ENCODE measurements at regions not wholly inside any gene's neighbourhood (a gene's known extent, or its start where the extent isn't known, plus 50 kb on each side); places are given as distances from the start of the nearest gene placed in this dataset.
"Not testable (repeated sequence)": the region's sequence is repeated elsewhere in the genome, so short reads cannot be mapped to it uniquely, and the experiment has no call there.

GRCh38 chr5:92237896-92238295 lies 854.8 kb upstream of the ARRDC3 start:
- DNase-seq = no peak

- no peak for DNase-seq
These were observed 839.3 kb upstream of the ARRDC3 start for GRCh38 chr5:92222449-92222848.

GRCh38 chr5:92216852-92217251 lies 833.7 kb upstream of the ARRDC3 start:
- not testable (repeated sequence) for DNase-seq

- DNase-seq = no peak
These were observed 832.0 kb upstream of the ARRDC3 start for GRCh38 chr5:92215116-92215515.

GRCh38 chr5:92208265-92208664 lies 825.1 kb upstream of the ARRDC3 start:
- no peak for DNase-seq

GRCh38 chr5:92207151-92207550 lies 824.0 kb upstream of the ARRDC3 start:
- DNase-seq = no peak

- no peak for DNase-seq
These were observed 823.6 kb upstream of the ARRDC3 start for GRCh38 chr5:92206681-92207080.

- not testable (repeated sequence) for DNase-seq
These were observed 815.9 kb upstream of the ARRDC3 start for GRCh38 chr5:92199035-92199434.

- DNase-seq = no peak
These were observed 798.5 kb upstream of the ARRDC3 start for GRCh38 chr5:92181656-92182055.

GRCh38 chr5:92180391-92180790 lies 797.3 kb upstream of the ARRDC3 start:
- DNase-seq = no peak

- no peak for DNase-seq
These were observed 796.5 kb upstream of the ARRDC3 start for GRCh38 chr5:92179651-92180050.

GRCh38 chr5:92177926-92178487 lies 794.9 kb upstream of the ARRDC3 start:
- no peak for DNase-seq

- DNase-seq = no peak
These were observed 780.8 kb upstream of the ARRDC3 start for GRCh38 chr5:92163906-92164305.

GRCh38 chr5:92147798-92148197 lies 764.7 kb upstream of the ARRDC3 start:
- DNase-seq = no peak

GRCh38 chr5:92147266-92147665 lies 764.1 kb upstream of the ARRDC3 start:
- no peak for DNase-seq

- no peak for DNase-seq
These were observed 762.7 kb upstream of the ARRDC3 start for GRCh38 chr5:92145852-92146251.

- no peak for DNase-seq
These were observed 761.7 kb upstream of the ARRDC3 start for GRCh38 chr5:92144824-92145223.

- DNase-seq = not testable (repeated sequence)
These were observed 749.3 kb upstream of the ARRDC3 start for GRCh38 chr5:92132294-92132908.

- no peak for DNase-seq
These were observed 743.1 kb upstream of the ARRDC3 start for GRCh38 chr5:92126182-92126581.

GRCh38 chr5:92119110-92119509 lies 736.0 kb upstream of the ARRDC3 start:
- no peak for DNase-seq

- DNase-seq = no peak
These were observed 723.7 kb upstream of the ARRDC3 start for GRCh38 chr5:92106808-92107207.

- DNase-seq = no peak
These were observed 721.0 kb upstream of the ARRDC3 start for GRCh38 chr5:92104126-92104525.

- DNase-seq = no peak
These were observed 719.2 kb upstream of the ARRDC3 start for GRCh38 chr5:92102313-92102712.

- DNase-seq = no peak
These were observed 709.1 kb upstream of the ARRDC3 start for GRCh38 chr5:92092239-92092638.
